GM12878 (cell line): ENCODE measurements at regions not wholly inside any gene's neighbourhood (a gene's known extent, or its start where the extent isn't known, plus 50 kb on each side); places are given as distances from the start of the nearest gene placed in this dataset.

Source experiments
- ATAC-seq: fragments of 200-7000 bp; cut with Tn5 transposase; 3 replicates; pipeline ENCODE4 v1.9.1; 2020; ENCODE audit warnings: mild to moderate bottlenecking, moderate library complexity
- BruUV-seq: library from RNA; stranded (reverse); fragments of 400-500 nt; replicated peaks from 2 replicates; lab custom pipeline; 2021; lab: Mats Ljungman, UMichigan
- CTCF ChIA-PET: fragments of 300-600 bp; sonication (Branson Sonifier 250); formaldehyde crosslinking; extraction: SDS; loops from one replicate; lab custom pipeline; 2021; ENCODE audit warnings: inconsistent platforms; lab: Yijun Ruan, JAX
- POLR2A ChIA-PET: fragments of 350-600 bp; formaldehyde crosslinking; extraction: SDS; loops from one replicate; lab custom pipeline; 2021; ENCODE audit warnings: inconsistent platforms; lab: Charles Lee
- RAD21 ChIA-PET: fragments of 300-600 bp; sonication (Branson Sonifier 250); formaldehyde crosslinking; loops from one replicate; lab custom pipeline; 2023; ENCODE audit warnings: antibody characterized with exemption; ENCODE audit not compliant: unreplicated experiment; lab: Charles Lee
- SMC1A ChIA-PET: fragments of 300-600 bp; sonication (Branson Sonifier 250); formaldehyde crosslinking; loops from one replicate; lab custom pipeline; 2023; ENCODE audit not compliant: unreplicated experiment, uncharacterized antibody; lab: Charles Lee
- DNase-seq: peaks from one replicate; pipeline ENCODE4 v3.0.0-alpha.2; 2011; ENCODE audit warnings: low read depth, low spot score
- FAIRE-seq: peaks from 3 replicates; lab custom pipeline; 2011; peaks lifted over from hg19 to GRCh38; lab: Jason Lieb, UNC
- H2AFZ ChIP-seq: 2 replicates; pipeline ENCODE4 v1.6.0; 2011; ENCODE audit warnings: low read depth, low read length, control low read depth; ENCODE audit not compliant: control insufficient read depth
- H3K27ac ChIP-seq: 2 replicates; pipeline ENCODE4 v1.5.1; 2011; ENCODE audit warnings: control low read depth; ENCODE audit not compliant: control insufficient read depth, insufficient read depth
- H3K27me3 ChIP-seq, 2 experiments: replicated peaks in 1 of 2; 2 replicates each; pipeline versions ENCODE4 v1.6.0 to v1.6.1; 2011; ENCODE audit warnings: low read length in 1 of 2; ENCODE audit not compliant: control insufficient read depth in 2 of 2, insufficient read depth in 2 of 2
- H3K36me3 ChIP-seq, 2 experiments: 2 replicates each; pipeline ENCODE4 v1.5.1; 2011; ENCODE audit warnings: low read length in 1 of 2; ENCODE audit not compliant: control insufficient read depth in 2 of 2, insufficient read depth in 2 of 2
- H3K4me1 ChIP-seq: 2 replicates; pipeline ENCODE4 v1.6.1; 2011; ENCODE audit warnings: mild to moderate bottlenecking, low read length, moderate library complexity, mixed read lengths; ENCODE audit not compliant: control insufficient read depth, insufficient read depth
- H3K4me2 ChIP-seq: 2 replicates; pipeline ENCODE4 v1.6.0; 2011; ENCODE audit warnings: control low read depth; ENCODE audit not compliant: control insufficient read depth, insufficient read depth
- H3K4me3 ChIP-seq: fragments of 200-600 bp; sonication (generic); 2 replicates; pipeline ENCODE4 v1.5.1; 2016
- H3K79me2 ChIP-seq: 2 replicates; pipeline ENCODE4 v1.6.0; 2011; ENCODE audit warnings: low read length; ENCODE audit not compliant: control insufficient read depth, insufficient read depth
- H3K9ac ChIP-seq: 2 replicates; pipeline ENCODE4 v1.8.0; 2011; ENCODE audit warnings: low read length, control low read depth, mixed read lengths; ENCODE audit not compliant: control insufficient read depth, insufficient read depth
- H3K9me3 ChIP-seq: replicated peaks from 3 replicates; pipeline ENCODE4 v1.5.1; 2011; ENCODE audit warnings: mild to moderate bottlenecking, low read length; ENCODE audit not compliant: control insufficient read depth, insufficient read depth
- H4K20me1 ChIP-seq: 2 replicates; pipeline ENCODE4 v1.6.0; 2011; ENCODE audit not compliant: control insufficient read depth, insufficient read depth
- CHD2 ChIP-seq: IDR thresholded peaks from 2 replicates; pipeline ENCODE4 v1.6.1; 2011; ENCODE audit warnings: low read depth, low read length, improper control_type of control experiment, borderline replicate concordance
- EZH2 ChIP-seq: IDR thresholded peaks from 2 replicates; pipeline ENCODE4 v1.6.1; 2012; ENCODE audit warnings: low read depth, mild to moderate bottlenecking, control low read depth, inconsistent platforms, low read length, borderline replicate concordance; ENCODE audit not compliant: control insufficient read depth
- FOXM1 ChIP-seq: IDR thresholded peaks from 2 replicates; pipeline ENCODE4 v1.6.1; 2012; ENCODE audit warnings: low read depth, mild to moderate bottlenecking, inconsistent platforms, low read length, moderate library complexity
- KAT2A ChIP-seq: conservative IDR thresholded peaks from 2 replicates; pipeline ENCODE4 v1.6.1; 2011; ENCODE audit warnings: low read depth, low read length; ENCODE audit not compliant: control insufficient read depth
- NFXL1 ChIP-seq: fragments of 450-650 bp; IDR thresholded peaks from 2 replicates; pipeline ENCODE4 v1.6.1; 2017; ENCODE audit warnings: antibody characterized with exemption, mild to moderate bottlenecking, borderline replicate concordance
- PBX3 ChIP-seq: IDR thresholded peaks from 2 replicates; pipeline ENCODE4 v1.6.1; 2011; ENCODE audit warnings: mild to moderate bottlenecking, low read depth, low read length, moderate library complexity; ENCODE audit not compliant: insufficient replicate concordance
- PRDM15 ChIP-seq: fragments of 450-650 bp; formaldehyde crosslinking; IDR thresholded peaks from 2 replicates; pipeline ENCODE4 v1.4.0; 2020; ENCODE audit warnings: mild to moderate bottlenecking, moderate library complexity
- TCF12 ChIP-seq: IDR thresholded peaks from 2 replicates; pipeline ENCODE4 v1.6.1; 2011; ENCODE audit warnings: low read depth, mild to moderate bottlenecking, low read length
- WGBS: methylation state at CpG from one replicate; pipeline ENCODE4 v1.1.6; 2016; ENCODE audit warnings: low lambda C conversion rate; ENCODE audit not compliant: insufficient replicate concordance, insufficient coverage; ENCODE audit errors: missing lambda C conversion rate; 5-methylcytosine and 5-hydroxymethylcytosine counted together
- in situ Hi-C: fragments of 300-500 bp; cut with MboI; formaldehyde crosslinking; loops from 9 replicates; pipeline ENCODE4 v1.14.3; 2018; ENCODE audit warnings: mixed read lengths
- intact Hi-C: fragments of 100-400 bp; cut with micrococcal nuclease; formaldehyde crosslinking; loops from one replicate; pipeline ENCODE4 v1.14.2; 2022; ENCODE audit not compliant: unreplicated experiment

GRCh38 chr21:28788030-28788429 is 204.6 kb downstream of the LTN1 start:
- BruUV-seq: no TSS peak
- DNase-seq: no peak
- TF ChIP-seq PRDM15 (no peak), PBX3 (no peak), NFXL1 (no peak), CHD2 (no peak), EZH2 (no peak), FOXM1 (no peak), TCF12 (no peak), KAT2A (no peak)
- TF ChIP-seq, all 136 proteins: peak for 0
- H3K4me2 ChIP-seq: no peak overlapping the region
- H3K4me3 ChIP-seq: no peak overlapping the region
- ChIA-PET CTCF (no interaction called here), SMC1A (no interaction called here), RAD21 (no interaction called here), POLR2A (no interaction called here)
- H3K9me3 ChIP-seq: no peaks in the 10 kb centered on the region
- 70% methylated on average over 6 of the region's 6 CpGs for WGBS
- FAIRE-seq: no peak
- no peaks in the 10 kb centered on the region for H3K27me3 ChIP-seq
- no peak overlapping the region for H3K27ac ChIP-seq
- no peaks in the 10 kb centered on the region for H3K79me2 ChIP-seq
- H2AFZ ChIP-seq: no peak overlapping the region
- H3K4me1 ChIP-seq: no peaks in the 10 kb centered on the region
- H3K9ac ChIP-seq: no peak overlapping the region
- in situ Hi-C loops (no loop called here), intact Hi-C loops (no loop called here)
- ATAC-seq: no peak
- H4K20me1 ChIP-seq: no peaks in the 10 kb centered on the region
- no peaks in the 10 kb centered on the region for H3K36me3 ChIP-seq
